ENCODE measurements at regions not wholly inside any gene's neighbourhood (a gene's known extent, or its start where the extent isn't known, plus 50 kb on each side); places are given as distances from the start of the nearest gene placed in this dataset.
"Not testable (repeated sequence)": the region's sequence is repeated elsewhere in the genome, so short reads cannot be mapped to it uniquely, and the experiment has no call there.

DNA sequence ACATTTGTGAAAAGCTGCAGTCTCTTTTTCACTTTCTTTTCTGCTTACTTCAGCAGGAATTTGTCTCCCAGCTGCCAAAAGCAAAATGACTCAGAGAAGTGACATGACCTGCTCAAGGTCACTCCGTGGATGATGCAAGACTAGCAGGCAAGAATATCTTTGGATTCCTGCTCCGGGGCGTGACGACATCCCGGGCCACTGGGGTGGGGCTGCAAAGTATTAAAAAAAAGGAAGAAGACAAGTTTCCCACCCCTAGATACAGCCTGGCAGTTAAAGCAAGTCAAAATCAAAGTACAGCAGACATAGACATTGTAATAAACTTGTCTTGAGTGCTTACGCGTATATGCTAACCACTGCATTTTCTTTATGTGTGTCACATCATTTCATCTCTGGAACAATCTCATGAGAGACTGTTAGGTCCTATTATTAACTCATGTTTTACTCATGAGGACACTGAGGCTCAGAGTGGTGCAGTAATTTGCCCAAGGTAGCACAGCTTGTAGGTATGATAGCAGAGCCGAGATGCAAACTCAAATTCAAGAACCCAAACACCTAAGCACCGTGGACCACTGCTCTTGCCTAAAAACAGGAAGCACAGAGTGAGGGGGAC lies 485.2 kb upstream of the PROK2 start:
- no peak for TF ChIP-seq POLR2A (IDR thresholded peaks at IDR 0.05; ENCODE audit: low read depth, low read length)
- FAIRE-seq (peak; percentile 43), DNase-seq (ENCODE audit: insufficient read length, low spot score) (peak; percentile 68)

DNA sequence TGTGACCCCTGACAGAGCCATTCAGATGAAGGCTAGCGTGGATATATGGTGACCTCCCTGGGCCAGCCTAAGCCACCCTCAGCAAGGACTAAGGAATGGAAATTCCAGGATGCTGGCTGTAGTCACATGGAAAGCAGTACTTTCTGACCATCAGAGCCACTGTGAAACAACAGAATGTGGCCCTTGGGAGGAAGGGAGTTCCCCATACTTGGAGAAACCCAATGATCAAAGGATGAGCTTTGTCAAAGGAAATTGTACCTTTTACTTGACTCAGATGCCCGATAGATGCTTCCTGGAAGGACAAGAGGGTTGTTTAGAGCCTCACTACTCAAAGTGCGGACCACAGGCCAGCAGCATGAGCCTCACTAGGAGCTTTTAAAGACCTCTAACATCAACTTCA lies 484.5 kb upstream of the PROK2 start:
- FAIRE-seq: no peak
- DNase-seq (ENCODE audit: insufficient read length, low spot score): no peak
- TF ChIP-seq POLR2A (IDR thresholded peaks at IDR 0.05; ENCODE audit: low read depth, low read length): no peak

DNA sequence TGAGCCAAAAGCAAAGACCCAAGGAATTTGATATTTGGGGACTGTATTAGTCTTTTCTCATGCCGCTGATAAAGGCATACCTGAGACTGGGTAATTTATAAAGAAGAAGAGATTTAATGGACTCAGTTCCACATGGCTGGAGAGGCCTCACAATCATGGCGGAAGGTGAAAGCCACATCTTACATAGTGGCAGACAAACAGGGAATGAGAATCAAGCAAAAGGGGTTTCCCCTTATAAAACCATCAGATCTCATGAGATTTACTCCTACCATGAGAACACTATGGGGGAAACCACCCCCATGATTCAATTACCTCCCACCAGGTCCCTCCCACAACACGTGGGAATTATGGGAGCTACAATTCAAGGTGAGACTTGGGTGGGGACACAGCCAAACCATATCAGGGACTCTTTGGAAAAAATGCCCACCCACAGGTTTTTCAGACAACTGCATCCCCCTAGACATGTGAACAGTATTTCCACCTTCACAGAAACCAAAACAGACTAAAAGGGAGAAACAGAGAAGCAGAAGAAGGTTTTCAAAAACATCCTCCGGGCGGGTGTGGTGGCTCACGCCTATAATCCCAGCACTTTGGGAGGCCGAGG lies 482.1 kb upstream of the PROK2 start:
- DNase-seq (ENCODE audit: insufficient read length, low spot score); FAIRE-seq: not testable (repeated sequence)

DNA sequence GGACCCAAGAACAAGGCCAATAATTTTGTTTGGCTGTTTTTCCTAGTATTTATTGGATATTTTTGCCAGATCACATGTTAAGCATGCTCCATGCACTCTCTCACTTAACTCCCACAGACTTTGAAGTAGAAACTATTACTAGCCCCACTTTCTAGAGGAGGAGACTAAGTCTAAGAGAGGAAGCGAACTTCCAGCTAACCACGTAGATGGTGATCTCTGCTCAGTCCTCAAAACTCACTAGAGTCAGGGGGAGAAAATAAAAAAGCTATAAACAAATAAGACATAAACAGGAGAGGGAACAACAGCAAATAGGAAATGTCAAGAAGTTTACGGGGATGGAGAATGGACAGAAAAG lies 481.0 kb upstream of the PROK2 start:
- FAIRE-seq: no peak
- TF ChIP-seq POLR2A (IDR thresholded peaks at IDR 0.05; ENCODE audit: low read depth, low read length): no peak
- no peak for DNase-seq (ENCODE audit: insufficient read length, low spot score)

DNA sequence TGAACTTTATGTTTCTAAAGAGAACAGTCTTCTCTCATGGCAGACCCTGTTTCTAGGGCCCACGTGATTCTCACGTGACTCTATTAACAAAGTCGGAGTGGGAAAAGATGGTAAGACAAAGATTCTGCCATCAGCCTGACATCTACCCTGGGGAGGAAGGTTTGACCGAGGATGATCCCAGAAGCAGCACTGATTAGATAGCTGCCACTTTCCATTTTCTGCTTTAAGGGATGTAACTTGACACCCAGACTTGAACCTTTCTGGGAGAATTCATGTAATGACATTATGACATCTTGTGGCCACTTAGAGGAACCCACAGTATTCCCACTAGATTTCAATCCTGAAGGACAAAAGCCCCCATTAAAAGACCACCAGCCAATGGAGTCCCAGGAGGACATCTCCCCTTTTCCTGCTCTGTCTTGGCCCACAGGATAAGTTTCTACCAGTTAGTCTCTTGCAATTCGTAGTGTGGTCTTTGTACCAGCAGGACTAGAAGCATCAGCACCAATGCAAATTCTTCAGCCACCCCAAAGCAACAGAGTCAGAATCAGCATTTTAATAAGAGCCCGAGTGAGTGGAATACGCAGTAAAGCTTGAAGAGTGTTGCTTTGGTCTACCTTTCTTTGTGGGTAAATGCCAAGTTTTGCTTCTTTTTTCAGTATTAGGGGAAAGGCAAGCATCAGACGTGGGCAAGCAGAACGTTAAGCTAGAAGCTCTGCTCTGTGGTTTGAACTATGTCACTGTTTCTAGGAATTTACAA lies 480.5 kb upstream of the PROK2 start:
- FAIRE-seq (no peak), DNase-seq (ENCODE audit: insufficient read length, low spot score) (no peak)
- TF ChIP-seq POLR2A (IDR thresholded peaks at IDR 0.05; ENCODE audit: low read depth, low read length): no peak

DNA sequence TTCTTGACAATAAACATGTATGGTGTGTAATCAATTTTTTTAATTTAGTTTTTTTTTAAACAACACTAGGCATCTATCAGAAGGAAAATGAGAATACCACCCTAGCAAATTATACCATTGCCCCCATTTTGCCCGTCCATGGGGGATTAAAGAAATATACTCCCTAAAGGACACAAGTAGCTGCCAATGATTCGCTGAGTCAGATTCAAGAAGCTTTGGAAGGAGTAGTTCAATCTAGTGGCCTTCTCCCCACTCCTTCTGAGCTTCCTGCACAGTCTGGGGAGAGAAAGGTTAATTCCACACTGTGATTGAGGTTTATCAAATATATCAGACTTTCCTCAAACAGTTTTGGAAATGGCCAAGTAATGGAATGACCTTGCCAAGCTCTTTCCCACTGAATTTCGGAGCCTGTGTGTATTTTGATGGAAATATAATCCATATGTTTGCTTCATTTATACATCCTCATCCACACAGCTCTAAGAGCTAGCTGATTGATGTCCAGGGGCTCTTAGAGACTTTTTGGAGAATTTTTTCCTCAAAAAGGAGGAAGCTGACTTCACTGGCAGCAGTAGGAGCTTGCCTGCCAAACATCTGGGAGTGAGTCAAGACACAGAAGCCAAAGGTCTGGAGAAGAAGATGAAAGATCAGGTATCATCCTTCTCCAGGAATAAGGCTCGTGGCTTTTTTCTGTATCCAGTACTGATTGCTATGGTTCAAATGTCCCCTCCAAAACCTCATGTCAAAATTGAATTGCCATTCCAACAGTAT lies 478.5 kb upstream of the PROK2 start:
- DNase-seq (ENCODE audit: insufficient read length, low spot score): no peak
- TF ChIP-seq POLR2A (IDR thresholded peaks at IDR 0.05; ENCODE audit: low read depth, low read length): no peak
- FAIRE-seq: no peak

DNA sequence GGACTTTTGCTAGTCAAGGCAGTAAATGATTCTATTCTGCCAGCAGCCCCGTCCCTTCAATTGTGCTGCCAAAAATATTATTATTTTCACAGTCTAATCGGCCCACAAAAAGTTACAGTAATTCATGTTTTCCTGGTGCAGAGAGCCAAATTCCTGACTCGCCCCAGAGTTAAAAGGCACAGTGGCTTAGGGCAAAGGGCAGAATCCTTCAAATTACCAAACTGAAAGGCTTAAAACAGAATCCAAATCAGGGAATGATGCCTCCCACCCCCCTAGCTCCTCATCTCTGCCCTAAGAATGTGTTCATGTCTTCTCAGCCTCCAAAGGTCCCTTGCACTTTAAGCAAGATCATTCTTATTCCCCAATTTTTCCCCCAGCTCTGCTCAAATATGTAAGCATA lies 477.8 kb upstream of the PROK2 start:
- TF ChIP-seq POLR2A (IDR thresholded peaks at IDR 0.05; ENCODE audit: low read depth, low read length): no peak
- DNase-seq (ENCODE audit: insufficient read length, low spot score) (no peak), FAIRE-seq (no peak)

DNA sequence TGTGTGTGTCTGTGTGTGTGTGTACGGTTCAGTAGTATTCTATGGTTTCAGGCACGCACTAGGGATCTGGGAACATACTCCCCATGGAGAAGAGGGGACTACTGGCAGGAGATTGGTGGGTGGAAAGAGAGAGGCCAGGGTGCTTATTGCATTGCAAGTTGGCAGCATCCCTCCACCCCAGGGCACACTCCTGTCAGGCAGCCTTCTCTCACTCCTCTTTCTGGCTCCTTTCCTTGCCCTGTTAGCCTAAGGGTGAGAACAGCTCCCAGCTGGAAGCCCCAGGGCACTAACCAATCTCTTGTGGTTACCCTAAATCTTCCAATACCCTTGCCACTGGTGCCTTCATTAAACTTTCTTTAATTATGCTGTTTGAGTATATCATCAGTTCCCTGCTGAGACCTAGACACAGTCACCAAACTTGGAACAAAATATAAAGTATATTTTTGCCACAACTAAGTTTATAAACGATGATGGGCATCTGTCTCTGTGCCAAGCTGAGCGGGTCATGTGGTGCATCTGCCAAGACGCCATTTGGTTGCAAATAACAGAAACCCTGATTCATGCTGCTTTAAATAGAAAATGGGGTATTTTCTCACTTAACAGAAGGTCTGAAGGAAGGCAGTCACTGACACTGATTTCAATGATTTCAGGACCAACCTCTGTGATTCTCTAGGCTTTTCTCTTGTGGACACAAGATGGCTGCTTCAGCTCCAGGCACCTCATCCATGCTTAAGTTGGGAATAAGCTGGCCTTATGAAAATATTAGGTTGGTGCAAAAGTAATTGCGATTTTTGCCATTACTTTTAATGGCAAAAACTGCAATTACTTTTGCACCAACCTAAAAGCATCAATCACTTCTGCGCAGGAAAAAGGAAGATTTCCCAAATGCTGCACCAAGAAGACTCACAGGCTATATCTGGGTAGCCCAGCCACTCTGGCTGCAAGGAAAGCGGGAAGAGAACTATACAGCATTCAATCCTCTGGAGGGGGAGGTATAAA lies 476.9 kb upstream of the PROK2 start:
- DNase-seq (ENCODE audit: insufficient read length, low spot score) (no peak), FAIRE-seq (no peak)
- TF ChIP-seq POLR2A (IDR thresholded peaks at IDR 0.05; ENCODE audit: low read depth, low read length): no peak

DNA sequence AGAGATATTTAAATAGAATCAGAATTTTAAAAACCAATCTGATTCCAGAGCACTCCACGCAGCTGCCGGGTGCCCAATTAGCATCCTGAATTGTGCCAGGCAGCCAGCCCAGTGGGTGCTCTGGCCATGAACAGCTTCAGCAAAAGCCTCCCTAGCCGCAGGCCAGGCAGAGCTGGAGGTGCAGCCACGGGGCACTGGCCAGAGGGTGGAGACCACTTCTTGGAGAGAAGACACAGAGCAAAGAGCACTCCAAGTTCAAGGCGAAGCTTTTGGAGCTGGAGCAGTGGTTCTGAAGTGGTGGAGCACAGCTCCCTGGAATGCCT lies 475.6 kb upstream of the PROK2 start:
- TF ChIP-seq POLR2A (IDR thresholded peaks at IDR 0.05; ENCODE audit: low read depth, low read length): no peak
- FAIRE-seq: no peak

DNA sequence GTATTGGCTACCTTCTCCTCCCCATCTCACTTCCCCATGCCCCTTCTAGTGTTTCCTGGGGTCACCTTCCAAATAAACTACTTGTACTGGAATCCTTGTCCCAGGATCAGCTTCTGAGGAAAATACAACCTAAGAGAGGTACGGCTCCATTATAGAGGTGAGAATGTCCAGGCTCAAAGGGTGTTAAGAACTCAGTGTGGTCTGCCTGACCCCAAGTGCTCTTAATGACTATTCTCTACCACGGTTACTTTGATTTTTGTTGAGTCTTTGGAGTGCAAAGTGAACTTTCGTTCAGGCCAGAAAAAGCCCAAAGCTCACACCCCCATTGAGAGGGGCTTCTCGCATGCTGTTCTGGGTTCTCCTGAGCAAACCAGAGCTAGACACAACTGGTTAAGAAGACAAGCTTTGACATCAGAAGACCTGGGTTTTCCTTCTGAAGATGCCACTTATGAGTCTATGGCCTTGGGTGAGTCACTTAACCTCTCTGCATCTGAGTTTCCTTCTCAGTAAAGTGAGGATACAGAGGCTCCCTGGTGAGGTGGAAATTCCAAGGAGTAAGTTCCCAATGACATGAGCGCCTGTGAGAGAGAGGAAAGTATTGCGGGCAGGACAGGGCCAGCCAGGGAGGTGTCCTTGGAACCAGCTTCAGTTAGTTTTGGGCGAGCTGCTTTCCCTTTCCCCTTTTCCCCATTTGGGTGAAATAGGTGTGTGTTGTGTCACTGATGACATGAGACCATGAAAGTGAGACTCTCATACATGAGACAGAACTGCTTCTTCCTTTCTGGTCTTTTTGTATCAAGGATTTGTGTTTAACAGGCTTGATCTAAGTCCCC lies 475.0 kb upstream of the PROK2 start:
- TF ChIP-seq POLR2A (IDR thresholded peaks at IDR 0.05; ENCODE audit: low read depth, low read length): no peak
- FAIRE-seq: no peak
- no peak for DNase-seq (ENCODE audit: insufficient read length, low spot score)

More for the DNA sequence above, 475.6 kb upstream of the PROK2 start:
- DNase-seq (ENCODE audit: insufficient read length, low spot score): no peak

DNA sequence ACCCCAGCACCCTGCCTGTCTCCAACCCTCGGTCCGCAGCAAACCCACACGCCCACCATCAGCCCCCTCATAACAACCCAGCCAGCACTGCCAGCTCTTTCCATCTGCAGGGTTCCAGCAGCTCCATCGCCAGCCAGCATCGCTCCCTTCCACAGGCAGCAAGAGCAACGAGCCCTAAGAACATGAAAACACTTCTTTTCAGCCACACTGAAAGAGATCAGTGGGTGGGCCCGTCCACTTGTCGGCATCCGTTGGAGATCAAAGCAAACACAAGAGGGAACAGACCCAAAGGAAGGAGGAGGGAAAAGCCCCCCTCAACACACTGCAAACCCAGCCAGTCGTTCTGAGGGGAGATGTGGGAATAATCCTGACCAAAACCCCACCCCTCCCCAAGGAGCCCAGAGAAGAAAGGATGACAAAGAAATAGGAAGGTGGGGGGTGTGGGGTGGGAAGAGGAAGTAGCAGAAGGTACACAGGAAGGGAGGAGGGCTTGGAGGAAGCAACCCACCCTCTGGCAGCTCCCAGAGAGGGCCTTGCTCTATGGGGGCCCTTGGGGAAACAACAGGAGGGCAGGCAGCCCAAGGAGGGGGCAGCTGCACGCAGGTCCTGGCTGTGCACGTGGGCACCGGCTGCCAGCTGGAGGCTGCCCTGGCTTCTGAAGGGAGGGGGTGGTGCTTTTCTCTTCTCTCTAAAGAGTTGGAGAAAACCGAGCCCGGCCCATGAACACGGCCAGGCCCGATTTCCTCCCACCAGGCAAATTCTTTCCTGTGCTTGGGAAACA lies 473.6 kb upstream of the PROK2 start:
- no peak for TF ChIP-seq POLR2A (IDR thresholded peaks at IDR 0.05; ENCODE audit: low read depth, low read length)
- DNase-seq (ENCODE audit: insufficient read length, low spot score): no peak
- FAIRE-seq: no peak

DNA sequence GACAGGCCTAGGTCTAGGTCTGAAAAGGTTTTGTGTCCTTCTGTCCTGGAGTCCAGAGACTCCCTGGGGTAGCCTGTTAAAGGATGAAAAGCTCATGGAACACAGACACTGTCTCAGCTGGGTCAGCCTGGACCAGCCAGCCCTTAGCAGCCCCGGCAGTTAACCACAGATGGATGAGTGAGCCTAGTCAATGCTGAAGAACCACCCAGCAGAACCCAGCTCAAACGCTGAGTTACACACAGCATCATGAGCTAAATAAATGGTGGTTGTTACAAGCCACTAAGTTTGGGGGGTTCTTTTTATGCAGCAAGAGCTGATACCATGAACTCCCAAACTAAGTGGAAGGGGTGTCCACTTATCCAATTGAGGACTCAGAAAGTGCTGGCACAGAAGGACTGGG lies 472.8 kb upstream of the PROK2 start:
- DNase-seq (ENCODE audit: insufficient read length, low spot score): no peak
- FAIRE-seq: no peak
- no peak for TF ChIP-seq POLR2A (IDR thresholded peaks at IDR 0.05; ENCODE audit: low read depth, low read length)

Measured in H54 (cell line).